Activated CD8-positive, alpha-beta memory T cell treated with anti-CD3 and anti-CD28 coated beads for 36 hours (primary cell): ENCODE measurements at regions not wholly inside any gene's neighbourhood (a gene's known extent, or its start where the extent isn't known, plus 50 kb on each side); places are given as distances from the start of the nearest gene placed in this dataset.

Source experiments
- CTCF ChIA-PET: fragments of 350-600 bp; sonication (Branson Sonifier 250); formaldehyde crosslinking; loops from one replicate; lab custom pipeline; 2021; ENCODE audit warnings: antibody characterized with exemption; lab: Charles Lee
- POLR2A ChIA-PET: fragments of 350-600 bp; sonication (Branson Sonifier 250); formaldehyde crosslinking; loops from one replicate; lab custom pipeline; 2021; ENCODE audit warnings: antibody characterized with exemption; lab: Charles Lee

- ChIA-PET CTCF (no interaction called here), POLR2A (no interaction called here)
Observed at GRCh38 chr6:144845186-144845585, 560.1 kb downstream of the UTRN start.

DNA sequence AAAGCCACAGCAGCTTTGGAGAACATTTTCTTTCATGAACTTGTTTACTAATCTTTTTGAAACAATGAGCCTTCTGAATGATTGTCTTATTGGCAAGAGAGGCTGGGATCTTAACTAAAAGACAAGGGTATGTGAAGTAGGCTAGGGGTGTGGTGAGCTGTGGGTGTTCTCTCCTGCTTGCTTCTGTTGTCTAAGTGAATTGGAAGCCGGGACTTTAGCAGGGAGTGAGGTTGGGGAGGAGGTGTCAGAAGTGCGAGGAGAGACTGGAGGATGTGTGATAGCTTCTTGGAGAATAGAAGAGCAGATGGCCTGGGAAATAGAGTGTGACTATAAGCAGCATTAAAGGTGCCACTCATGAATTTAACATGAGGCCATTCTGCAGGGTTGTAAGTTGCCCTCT is 562.8 kb downstream of the UTRN start:
- ChIA-PET CTCF (no interaction called here), POLR2A (interaction anchor here (0.6 kb wide), 1 partner anchor 1991 kb away, joined by 3 read pairs; no protein-coding TSS in a partner anchor)

GRCh38 chr6:144849920-144850319 is 564.8 kb downstream of the UTRN start:
- CTCF ChIA-PET = no interaction called here
- POLR2A ChIA-PET = no interaction called here

DNA sequence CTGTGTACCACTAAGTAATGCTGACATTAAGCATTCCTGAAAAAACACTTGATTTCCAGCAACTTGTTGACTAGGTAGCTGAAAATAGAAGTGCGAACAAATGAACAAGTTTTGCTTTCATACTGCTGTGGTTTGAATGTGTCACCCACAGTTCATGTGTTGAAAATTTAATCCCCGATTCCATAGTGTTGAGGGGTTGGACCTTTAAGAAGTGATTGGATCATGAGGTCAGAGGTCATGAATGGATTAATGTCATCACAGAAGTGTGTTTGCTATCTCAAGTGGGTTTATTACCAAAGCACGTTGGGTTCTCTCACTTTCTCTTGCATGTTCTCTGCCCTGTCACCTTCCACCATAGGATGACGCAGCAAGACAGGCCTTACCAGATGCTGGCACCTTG is 568.5 kb downstream of the UTRN start:
- POLR2A ChIA-PET = no interaction called here
- CTCF ChIA-PET = no interaction called here

GRCh38 chr6:144854654-144855053 is 569.5 kb downstream of the UTRN start:
- POLR2A ChIA-PET = no interaction called here
- CTCF ChIA-PET = interaction anchor here (0.9 kb wide), 1 partner anchor 15 kb away, joined by 3 read pairs; no protein-coding TSS in a partner anchor

GRCh38 chr6:144855375-144855774 is 570.2 kb downstream of the UTRN start:
- POLR2A ChIA-PET = no interaction called here

DNA sequence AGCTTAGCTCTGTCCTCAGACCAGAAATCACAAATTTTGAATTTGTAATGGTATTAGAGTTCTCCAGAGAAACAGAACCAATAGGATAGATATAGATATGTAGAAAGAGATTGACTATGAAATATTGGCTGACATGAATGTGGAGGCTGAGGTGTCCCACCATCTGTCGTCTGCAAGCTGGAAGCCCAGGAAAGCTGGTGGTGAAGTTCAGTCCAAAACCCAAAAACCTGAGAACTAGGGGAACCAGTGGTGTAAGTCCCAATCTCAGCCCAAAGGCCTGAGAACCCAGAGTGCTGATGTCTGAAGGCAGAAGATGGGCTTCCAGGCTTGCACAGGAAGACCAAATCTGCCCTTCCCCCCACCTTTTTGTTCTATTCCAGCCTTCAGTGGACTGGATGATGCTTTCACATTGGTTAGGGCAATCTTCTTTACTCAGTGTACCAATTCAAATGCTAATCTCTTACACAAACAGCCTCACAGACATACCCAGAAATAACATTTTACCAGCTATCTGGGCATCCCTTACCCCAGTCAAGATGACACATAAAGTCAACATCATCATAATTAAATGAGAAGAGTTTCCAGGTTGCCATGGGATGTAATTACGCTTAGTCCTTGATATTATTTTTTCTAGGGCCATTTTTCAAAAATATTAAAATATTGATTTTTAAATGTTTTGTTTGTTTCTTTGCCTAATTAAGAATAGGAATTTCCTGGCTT is 570.8 kb downstream of the UTRN start:
- ChIA-PET POLR2A (no interaction called here), CTCF (no interaction called here)

More at GRCh38 chr6:144855375-144855774, 570.2 kb downstream of the UTRN start:
- CTCF ChIA-PET = no interaction called here

DNA sequence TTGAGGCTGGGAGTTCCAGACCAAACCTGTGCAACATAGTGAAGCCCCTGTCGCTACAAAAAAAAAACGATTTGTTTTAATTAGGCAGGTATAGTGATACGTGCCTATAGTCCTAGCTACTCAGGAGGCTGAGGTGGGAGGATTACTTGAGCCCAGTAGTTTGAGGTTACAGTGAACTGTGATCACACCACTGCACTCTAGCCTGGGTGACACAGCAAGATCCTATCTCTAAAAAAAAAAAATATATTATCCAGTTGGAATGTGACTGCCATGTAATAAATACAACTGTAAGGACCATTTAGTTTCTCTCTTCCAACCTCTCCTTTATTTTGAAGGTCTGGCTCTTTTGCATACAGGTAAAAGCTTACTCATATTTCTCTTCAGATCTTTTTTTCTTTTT is 571.5 kb downstream of the UTRN start:
- ChIA-PET POLR2A (no interaction called here), CTCF (no interaction called here)

DNA sequence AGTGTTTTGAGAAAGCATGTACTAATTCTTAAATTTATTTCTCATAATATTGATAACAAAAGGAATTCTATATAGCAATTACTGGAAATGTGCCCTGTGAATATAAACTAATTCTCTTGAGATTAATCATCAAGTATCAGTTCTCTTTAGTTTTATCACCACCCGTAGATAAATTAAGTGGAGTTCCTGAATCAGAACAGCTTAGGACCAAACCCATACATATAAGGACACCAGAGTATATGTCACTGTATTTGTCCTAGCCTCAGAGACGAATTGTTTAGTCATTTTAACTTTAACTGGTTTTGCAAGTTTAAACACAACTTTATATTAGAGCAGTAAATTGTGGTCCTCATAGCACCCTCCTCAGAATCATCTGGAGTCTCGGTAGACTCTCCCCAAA is 572.0 kb downstream of the UTRN start:
- CTCF ChIA-PET = interaction anchor here (0.6 kb wide), 1 partner anchor 754 kb away, joined by 4 read pairs; no protein-coding TSS in a partner anchor
- POLR2A ChIA-PET = no interaction called here

GRCh38 chr6:144862769-144863168 is 577.6 kb downstream of the UTRN start:
- POLR2A ChIA-PET = no interaction called here
- CTCF ChIA-PET = no interaction called here

- ChIA-PET POLR2A (no interaction called here), CTCF (no interaction called here)
Observed at GRCh38 chr6:144867761-144868160, 582.6 kb downstream of the UTRN start.

GRCh38 chr6:144870782-144871181 is 585.6 kb downstream of the UTRN start:
- ChIA-PET POLR2A (no interaction called here), CTCF (no interaction called here)

- CTCF ChIA-PET = no interaction called here
Observed at GRCh38 chr6:144873623-144874378, 588.7 kb downstream of the UTRN start.

GRCh38 chr6:144876689-144877088 is 591.6 kb downstream of the UTRN start:
- POLR2A ChIA-PET = no interaction called here
- CTCF ChIA-PET = no interaction called here

More at GRCh38 chr6:144873623-144874378, 588.7 kb downstream of the UTRN start:
- POLR2A ChIA-PET = no interaction called here

GRCh38 chr6:144877118-144877517 is 592.0 kb downstream of the UTRN start:
- ChIA-PET CTCF (no interaction called here), POLR2A (no interaction called here)

DNA sequence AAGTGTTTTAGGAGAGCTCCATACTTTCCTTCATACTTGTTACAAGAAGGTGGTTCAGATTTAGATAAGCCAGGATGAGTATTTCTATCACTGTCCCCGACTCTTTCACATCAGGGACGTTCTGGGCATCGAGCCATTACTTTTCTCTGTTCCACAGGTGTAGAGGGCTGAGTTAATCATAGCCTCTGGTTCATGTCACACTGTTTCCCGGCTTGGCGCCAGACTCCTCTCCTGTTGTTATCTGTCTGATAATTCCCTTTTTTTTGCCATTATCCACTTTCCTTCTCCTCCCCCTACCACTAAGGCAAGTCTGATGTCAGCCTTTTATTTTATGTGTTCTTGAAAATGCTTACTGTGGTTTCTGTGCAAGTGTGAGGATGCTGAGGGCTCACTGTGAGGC is 593.4 kb downstream of the UTRN start:
- POLR2A ChIA-PET = no interaction called here
- CTCF ChIA-PET = no interaction called here

- CTCF ChIA-PET = no interaction called here
- POLR2A ChIA-PET = no interaction called here
Observed at GRCh38 chr6:144879436-144879835, 594.3 kb downstream of the UTRN start.

DNA sequence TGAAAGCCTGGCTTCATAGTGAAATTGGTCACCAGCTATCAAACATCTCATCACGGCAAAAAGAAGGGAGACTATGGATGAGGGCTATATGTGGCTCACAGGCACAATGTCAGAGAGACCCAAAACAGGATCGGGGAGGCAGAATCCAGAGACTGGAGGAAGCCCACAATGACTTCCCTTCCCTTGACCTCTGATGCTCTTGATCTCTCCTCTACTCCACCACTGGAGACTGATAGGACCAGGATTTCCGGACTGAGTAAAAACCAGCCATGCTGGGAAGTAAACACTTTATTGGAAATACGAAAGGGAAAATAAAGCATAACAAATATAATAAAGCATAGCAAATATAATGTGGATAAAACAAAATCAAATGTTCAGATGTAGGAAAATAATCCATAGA is 597.3 kb downstream of the UTRN start:
- CTCF ChIA-PET = no interaction called here
- POLR2A ChIA-PET = no interaction called here

- ChIA-PET POLR2A (no interaction called here), CTCF (no interaction called here)
Observed at GRCh38 chr6:144883915-144884314, 598.8 kb downstream of the UTRN start.

- POLR2A ChIA-PET = no interaction called here
- CTCF ChIA-PET = no interaction called here
Observed at GRCh38 chr6:144885817-144886216, 600.7 kb downstream of the UTRN start.

DNA sequence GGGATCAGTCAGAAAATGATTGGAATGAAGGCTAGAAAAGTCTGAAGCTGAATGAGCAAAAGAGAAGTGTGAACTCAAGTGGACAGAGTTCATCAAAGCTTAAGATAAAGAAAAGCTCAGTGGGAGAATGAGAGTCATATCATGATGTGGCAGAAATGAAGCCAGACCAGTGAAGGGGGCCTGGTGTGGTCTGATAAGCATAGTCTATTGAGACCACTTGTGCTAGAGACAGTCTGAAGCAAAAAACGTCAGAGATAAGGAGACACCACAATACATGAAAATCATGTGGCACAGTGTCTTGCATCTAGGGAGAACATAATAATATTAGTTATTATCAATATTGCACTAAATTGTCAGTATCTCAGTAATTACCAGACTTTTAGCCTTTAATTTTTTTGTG is 601.5 kb downstream of the UTRN start:
- POLR2A ChIA-PET = no interaction called here
- CTCF ChIA-PET = no interaction called here
